ENCODE measurements at regions not wholly inside any gene's neighbourhood (a gene's known extent, or its start where the extent isn't known, plus 50 kb on each side); places are given as distances from the start of the nearest gene placed in this dataset.

DNA sequence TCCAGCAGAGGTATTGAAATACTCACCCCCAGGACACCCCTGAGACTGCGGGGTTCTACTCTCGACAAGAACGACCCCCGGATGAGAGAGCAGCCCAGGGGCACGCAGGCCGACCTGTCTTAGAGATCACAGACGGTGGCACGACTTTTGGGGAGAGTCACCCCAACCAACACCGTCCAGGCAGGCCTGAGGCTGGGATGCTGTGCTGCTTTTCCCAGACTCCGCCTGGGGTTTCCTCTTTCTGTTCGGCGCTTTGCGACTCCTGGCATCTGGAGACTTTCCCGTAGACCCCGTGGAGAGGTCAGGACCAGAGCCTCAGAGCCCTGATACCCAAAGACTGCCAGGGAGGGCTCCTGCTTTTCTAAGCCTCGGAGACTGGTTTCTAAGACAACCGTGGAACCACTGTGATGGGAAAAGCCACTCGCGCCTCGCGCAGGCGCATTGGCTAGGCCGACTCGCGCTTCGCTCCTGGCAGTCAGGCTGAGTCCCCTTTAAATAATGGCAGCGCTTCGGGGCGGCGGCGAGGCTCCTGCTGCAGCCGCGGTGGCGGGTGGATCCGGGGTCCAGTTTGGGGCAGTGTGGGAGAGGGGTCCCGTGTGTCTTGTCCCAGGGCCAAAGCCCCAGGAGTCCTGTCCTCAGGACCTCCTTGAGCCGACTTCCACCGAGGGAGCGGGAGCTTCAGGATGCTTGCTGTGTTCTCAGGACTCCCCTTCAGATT lies 484.0 kb downstream of the SPATA31A7 start:
- no peak overlapping the region for H3K4me3 ChIP-seq (replicated peaks; ENCODE audit: insufficient read depth, low read length)
- no peak for DNase-seq (ENCODE audit: low read depth in 1 of 2, low spot score in 1 of 2)
- TF ChIP-seq CTCF (IDR thresholded peaks at IDR 0.05; ENCODE audit: insufficient read depth, low read length) = no peak
- TF ChIP-seq GABPA (IDR thresholded peaks at IDR 0.05; ENCODE audit: low read depth) = no peak
- TF ChIP-seq, protein P1, sequence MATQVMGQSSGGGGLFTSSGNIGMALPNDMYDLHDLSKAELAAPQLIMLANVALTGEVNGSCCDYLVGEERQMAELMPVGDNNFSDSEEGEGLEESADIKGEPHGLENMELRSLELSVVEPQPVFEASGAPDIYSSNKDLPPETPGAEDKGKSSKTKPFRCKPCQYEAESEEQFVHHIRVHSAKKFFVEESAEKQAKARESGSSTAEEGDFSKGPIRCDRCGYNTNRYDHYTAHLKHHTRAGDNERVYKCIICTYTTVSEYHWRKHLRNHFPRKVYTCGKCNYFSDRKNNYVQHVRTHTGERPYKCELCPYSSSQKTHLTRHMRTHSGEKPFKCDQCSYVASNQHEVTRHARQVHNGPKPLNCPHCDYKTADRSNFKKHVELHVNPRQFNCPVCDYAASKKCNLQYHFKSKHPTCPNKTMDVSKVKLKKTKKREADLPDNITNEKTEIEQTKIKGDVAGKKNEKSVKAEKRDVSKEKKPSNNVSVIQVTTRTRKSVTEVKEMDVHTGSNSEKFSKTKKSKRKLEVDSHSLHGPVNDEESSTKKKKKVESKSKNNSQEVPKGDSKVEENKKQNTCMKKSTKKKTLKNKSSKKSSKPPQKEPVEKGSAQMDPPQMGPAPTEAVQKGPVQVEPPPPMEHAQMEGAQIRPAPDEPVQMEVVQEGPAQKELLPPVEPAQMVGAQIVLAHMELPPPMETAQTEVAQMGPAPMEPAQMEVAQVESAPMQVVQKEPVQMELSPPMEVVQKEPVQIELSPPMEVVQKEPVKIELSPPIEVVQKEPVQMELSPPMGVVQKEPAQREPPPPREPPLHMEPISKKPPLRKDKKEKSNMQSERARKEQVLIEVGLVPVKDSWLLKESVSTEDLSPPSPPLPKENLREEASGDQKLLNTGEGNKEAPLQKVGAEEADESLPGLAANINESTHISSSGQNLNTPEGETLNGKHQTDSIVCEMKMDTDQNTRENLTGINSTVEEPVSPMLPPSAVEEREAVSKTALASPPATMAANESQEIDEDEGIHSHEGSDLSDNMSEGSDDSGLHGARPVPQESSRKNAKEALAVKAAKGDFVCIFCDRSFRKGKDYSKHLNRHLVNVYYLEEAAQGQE (IDR thresholded peaks at IDR 0.05; ENCODE audit: insufficient replicate concordance, low read depth) = no peak
- no peak for TF ChIP-seq POLR2AphosphoS5 (IDR thresholded peaks at IDR 0.05; ENCODE audit: low read depth)
- TF ChIP-seq SPI1 (IDR thresholded peaks at IDR 0.05; ENCODE audit: borderline replicate concordance, low read depth) = no peak
- H3K27ac ChIP-seq (replicated peaks) = no peak overlapping the region
- H3K27me3 ChIP-seq (ENCODE audit: insufficient read depth, poor library complexity, severe bottlenecking) = no peaks in the 10 kb centered on the region

DNA sequence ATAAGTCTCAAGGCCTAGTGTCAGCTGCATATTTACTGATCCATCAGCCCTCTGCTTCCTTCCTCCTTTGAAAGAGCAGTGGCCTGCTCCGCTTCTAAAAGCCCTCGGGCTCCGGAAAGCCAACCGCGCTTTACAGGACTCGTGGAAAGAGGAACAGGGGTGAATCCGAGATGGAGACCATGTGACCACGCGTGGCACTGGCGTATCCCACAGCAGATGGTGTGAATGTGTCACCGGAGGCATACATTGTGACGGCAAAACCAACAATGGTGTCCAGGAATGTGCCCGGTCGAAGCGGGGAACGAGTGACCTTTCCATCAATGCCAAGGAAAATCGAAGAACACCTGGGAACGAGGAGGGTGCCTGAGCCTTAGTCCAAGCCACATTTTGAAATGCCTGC lies 484.6 kb downstream of the SPATA31A7 start:
- no peak overlapping the region for H3K27ac ChIP-seq (replicated peaks)
- no peak overlapping the region for H3K4me3 ChIP-seq (replicated peaks; ENCODE audit: insufficient read depth, low read length)
- DNase-seq (ENCODE audit: low read depth in 1 of 2, low spot score in 1 of 2) = no peak
- TF ChIP-seq, protein P1 (IDR thresholded peaks at IDR 0.05; ENCODE audit: insufficient replicate concordance, low read depth) = no peak
- no peaks in the 10 kb centered on the region for H3K27me3 ChIP-seq (ENCODE audit: insufficient read depth, poor library complexity, severe bottlenecking)

DNA sequence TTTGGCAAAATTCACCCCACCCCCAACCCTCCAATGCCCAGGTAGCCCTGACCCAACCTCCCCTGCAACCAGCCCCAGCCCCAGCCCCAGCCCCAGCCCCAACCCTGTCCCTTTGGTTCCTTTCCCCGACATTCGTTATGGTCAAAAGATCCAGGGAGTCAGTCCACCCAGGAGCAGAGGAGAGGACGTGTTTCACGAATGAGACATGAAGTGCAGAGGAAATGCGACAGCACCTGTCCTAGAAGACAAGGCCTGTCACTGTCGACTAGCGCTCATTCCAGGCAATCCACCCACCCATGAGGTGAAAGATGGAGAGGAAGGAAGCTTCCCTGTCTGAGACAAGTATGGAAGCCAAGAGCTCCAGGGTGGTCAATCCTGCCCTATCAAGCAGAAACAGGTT lies 485.0 kb downstream of the SPATA31A7 start:
- no peaks in the 10 kb centered on the region for H3K27me3 ChIP-seq (ENCODE audit: insufficient read depth, poor library complexity, severe bottlenecking)
- no peak for DNase-seq (ENCODE audit: low read depth in 1 of 2, low spot score in 1 of 2)
- H3K27ac ChIP-seq (replicated peaks) = no peak overlapping the region
- no peak overlapping the region for H3K4me3 ChIP-seq (replicated peaks; ENCODE audit: insufficient read depth, low read length)
- no peak for TF ChIP-seq GABPA (IDR thresholded peaks at IDR 0.05; ENCODE audit: low read depth)
- TF ChIP-seq SPI1 (IDR thresholded peaks at IDR 0.05; ENCODE audit: borderline replicate concordance, low read depth) = no peak
- TF ChIP-seq CTCF (IDR thresholded peaks at IDR 0.05; ENCODE audit: insufficient read depth, low read length) = no peak
- TF ChIP-seq POLR2AphosphoS5 (IDR thresholded peaks at IDR 0.05; ENCODE audit: low read depth) = no peak
- TF ChIP-seq, protein P1 (IDR thresholded peaks at IDR 0.05; ENCODE audit: insufficient replicate concordance, low read depth) = no peak
